ENCODE measurements at regions not wholly inside any gene's neighbourhood (a gene's known extent, or its start where the extent isn't known, plus 50 kb on each side); places are given as distances from the start of the nearest gene placed in this dataset.

- Mint-ChIP-seq H3K4me3 (no peak overlapping the region), H3K27me3 (no peaks in the 10 kb centered on the region), H3K36me3 (no peaks in the 10 kb centered on the region), H3K4me1 (no peaks in the 10 kb centered on the region), H3K9me3 (peaks cover 0 to 32% (median 3%) of the 10 kb centered on the region in 7 donors), H3K27ac (no peak overlapping the region)
- Histone ChIP-seq H3K4me3 (ENCODE audit: low read depth, low read length) (no peak overlapping the region), H3K27ac (ENCODE audit: insufficient read depth, low read length, poor library complexity, severe bottlenecking) (no peak overlapping the region), H3K9me3 (ENCODE audit: control insufficient read depth in 2 of 2, low read length in 2 of 2) (no peaks in the 10 kb centered on the region), H3K27me3 (ENCODE audit: control insufficient read depth, insufficient read depth, low read length) (no peaks in the 10 kb centered on the region), H3K4me1 (ENCODE audit: control insufficient read depth, insufficient read depth, low read length, poor library complexity, severe bottlenecking) (no peaks in the 10 kb centered on the region), H3K36me3 (ENCODE audit: control insufficient read depth, insufficient read depth, low read length) (no peaks in the 10 kb centered on the region)
- DNase-seq: no peak
- ATAC-seq (ENCODE audit: low read depth in 2 of 2): no peak
Measured at GRCh38 chr5:164038128-164038783, 532.8 kb downstream of the MAT2B start.

- H3K27me3 ChIP-seq (ENCODE audit: control insufficient read depth, insufficient read depth, low read length): no peaks in the 10 kb centered on the region
- Mint-ChIP-seq H3K27ac (no peak overlapping the region), H3K27me3 (no peaks in the 10 kb centered on the region), H3K9me3 (peaks cover 0 to 25% (median 3%) of the 10 kb centered on the region in 7 donors), H3K4me1 (no peaks in the 10 kb centered on the region), H3K4me3 (no peak overlapping the region), H3K36me3 (no peaks in the 10 kb centered on the region)
- no peak for DNase-seq
- H3K4me1 ChIP-seq (ENCODE audit: control insufficient read depth, insufficient read depth, low read length, poor library complexity, severe bottlenecking): no peaks in the 10 kb centered on the region
- no peak overlapping the region for H3K4me3 ChIP-seq (ENCODE audit: low read depth, low read length)
- ATAC-seq (ENCODE audit: low read depth in 2 of 2): no peak
- H3K36me3 ChIP-seq (ENCODE audit: control insufficient read depth, insufficient read depth, low read length): no peaks in the 10 kb centered on the region
- H3K9me3 ChIP-seq (ENCODE audit: control insufficient read depth in 2 of 2, low read length in 2 of 2): no peaks in the 10 kb centered on the region
- no peak overlapping the region for H3K27ac ChIP-seq (ENCODE audit: insufficient read depth, low read length, poor library complexity, severe bottlenecking)
Measured at GRCh38 chr5:164041105-164041504, 535.7 kb downstream of the MAT2B start.

GRCh38 chr5:164048359-164048926 is 543.0 kb downstream of the MAT2B start:
- Histone ChIP-seq H3K27me3 (ENCODE audit: control insufficient read depth, insufficient read depth, low read length) (no peaks in the 10 kb centered on the region), H3K36me3 (ENCODE audit: control insufficient read depth, insufficient read depth, low read length) (no peaks in the 10 kb centered on the region), H3K9me3 (ENCODE audit: control insufficient read depth in 2 of 2, low read length in 2 of 2) (no peaks in the 10 kb centered on the region), H3K27ac (ENCODE audit: insufficient read depth, low read length, poor library complexity, severe bottlenecking) (no peak overlapping the region), H3K4me1 (ENCODE audit: control insufficient read depth, insufficient read depth, low read length, poor library complexity, severe bottlenecking) (no peaks in the 10 kb centered on the region), H3K4me3 (ENCODE audit: low read depth, low read length) (no peak overlapping the region)
- no peak overlapping the region for H3K4me3 Mint-ChIP-seq
- H3K27me3 Mint-ChIP-seq: peaks cover 4% of the 10 kb centered on the region
- peaks cover 1 to 11% (median 4%) of the 10 kb centered on the region in 7 donors for H3K9me3 Mint-ChIP-seq
- H3K36me3 Mint-ChIP-seq: no peaks in the 10 kb centered on the region
- DNase-seq (no peak), ATAC-seq (ENCODE audit: low read depth in 2 of 2) (no peak)
- no peaks in the 10 kb centered on the region for H3K4me1 Mint-ChIP-seq
- no peak overlapping the region for H3K27ac Mint-ChIP-seq

GRCh38 chr5:164051745-164052144 is 546.3 kb downstream of the MAT2B start:
- Mint-ChIP-seq H3K36me3 (no peaks in the 10 kb centered on the region), H3K27me3 (peaks cover 4% of the 10 kb centered on the region), H3K9me3 (peaks cover 0 to 11% (median 3%) of the 10 kb centered on the region in 7 donors), H3K4me1 (no peaks in the 10 kb centered on the region), H3K27ac (no peak overlapping the region), H3K4me3 (no peak overlapping the region)
- no peaks in the 10 kb centered on the region for H3K27me3 ChIP-seq (ENCODE audit: control insufficient read depth, insufficient read depth, low read length)
- H3K9me3 ChIP-seq (ENCODE audit: control insufficient read depth in 2 of 2, low read length in 2 of 2): no peaks in the 10 kb centered on the region
- no peak overlapping the region for H3K27ac ChIP-seq (ENCODE audit: insufficient read depth, low read length, poor library complexity, severe bottlenecking)
- DNase-seq (no peak), ATAC-seq (ENCODE audit: low read depth in 2 of 2) (no peak)
- no peaks in the 10 kb centered on the region for H3K4me1 ChIP-seq (ENCODE audit: control insufficient read depth, insufficient read depth, low read length, poor library complexity, severe bottlenecking)
- no peak overlapping the region for H3K4me3 ChIP-seq (ENCODE audit: low read depth, low read length)
- H3K36me3 ChIP-seq (ENCODE audit: control insufficient read depth, insufficient read depth, low read length): no peaks in the 10 kb centered on the region

GRCh38 chr5:164052536-164053093 is 547.2 kb downstream of the MAT2B start:
- Histone ChIP-seq H3K4me3 (ENCODE audit: low read depth, low read length) (no peak overlapping the region), H3K27ac (ENCODE audit: insufficient read depth, low read length, poor library complexity, severe bottlenecking) (no peak overlapping the region), H3K4me1 (ENCODE audit: control insufficient read depth, insufficient read depth, low read length, poor library complexity, severe bottlenecking) (no peaks in the 10 kb centered on the region), H3K27me3 (ENCODE audit: control insufficient read depth, insufficient read depth, low read length) (no peaks in the 10 kb centered on the region), H3K9me3 (ENCODE audit: control insufficient read depth in 2 of 2, low read length in 2 of 2) (no peaks in the 10 kb centered on the region), H3K36me3 (ENCODE audit: control insufficient read depth, insufficient read depth, low read length) (no peaks in the 10 kb centered on the region)
- DNase-seq: no peak
- ATAC-seq (ENCODE audit: low read depth in 2 of 2): no peak
- no peaks in the 10 kb centered on the region for H3K4me1 Mint-ChIP-seq
- no peaks in the 10 kb centered on the region for H3K36me3 Mint-ChIP-seq
- peaks cover 4% of the 10 kb centered on the region for H3K27me3 Mint-ChIP-seq
- H3K9me3 Mint-ChIP-seq: peaks cover 0 to 5% (median 0%) of the 10 kb centered on the region in 7 donors
- no peak overlapping the region for H3K27ac Mint-ChIP-seq
- no peak overlapping the region for H3K4me3 Mint-ChIP-seq

GRCh38 chr5:164053123-164053522 is 547.7 kb downstream of the MAT2B start:
- ATAC-seq (ENCODE audit: low read depth in 2 of 2): no peak
- no peak overlapping the region for H3K4me3 Mint-ChIP-seq
- Histone ChIP-seq H3K27ac (ENCODE audit: insufficient read depth, low read length, poor library complexity, severe bottlenecking) (no peak overlapping the region), H3K9me3 (ENCODE audit: control insufficient read depth in 2 of 2, low read length in 2 of 2) (no peaks in the 10 kb centered on the region), H3K4me1 (ENCODE audit: control insufficient read depth, insufficient read depth, low read length, poor library complexity, severe bottlenecking) (no peaks in the 10 kb centered on the region), H3K36me3 (ENCODE audit: control insufficient read depth, insufficient read depth, low read length) (no peaks in the 10 kb centered on the region), H3K4me3 (ENCODE audit: low read depth, low read length) (no peak overlapping the region), H3K27me3 (ENCODE audit: control insufficient read depth, insufficient read depth, low read length) (no peaks in the 10 kb centered on the region)
- no peaks in the 10 kb centered on the region for H3K4me1 Mint-ChIP-seq
- no peaks in the 10 kb centered on the region for H3K36me3 Mint-ChIP-seq
- peaks cover 0 to 5% (median 0%) of the 10 kb centered on the region in 7 donors for H3K9me3 Mint-ChIP-seq
- H3K27me3 Mint-ChIP-seq: peaks cover 4% of the 10 kb centered on the region
- no peak for DNase-seq
- no peak overlapping the region for H3K27ac Mint-ChIP-seq

GRCh38 chr5:164054461-164054860 is 549.0 kb downstream of the MAT2B start:
- no peaks in the 10 kb centered on the region for H3K27me3 ChIP-seq (ENCODE audit: control insufficient read depth, insufficient read depth, low read length)
- no peak for ATAC-seq (ENCODE audit: low read depth in 2 of 2)
- no peak overlapping the region for H3K4me3 Mint-ChIP-seq
- no peaks in the 10 kb centered on the region for H3K4me1 ChIP-seq (ENCODE audit: control insufficient read depth, insufficient read depth, low read length, poor library complexity, severe bottlenecking)
- H3K36me3 Mint-ChIP-seq: no peaks in the 10 kb centered on the region
- H3K9me3 ChIP-seq (ENCODE audit: control insufficient read depth in 2 of 2, low read length in 2 of 2): no peaks in the 10 kb centered on the region
- H3K36me3 ChIP-seq (ENCODE audit: control insufficient read depth, insufficient read depth, low read length): no peaks in the 10 kb centered on the region
- no peaks in the 10 kb centered on the region for H3K4me1 Mint-ChIP-seq
- no peak overlapping the region for H3K27ac ChIP-seq (ENCODE audit: insufficient read depth, low read length, poor library complexity, severe bottlenecking)
- DNase-seq: no peak
- peaks cover 4% of the 10 kb centered on the region for H3K27me3 Mint-ChIP-seq
- H3K27ac Mint-ChIP-seq: no peak overlapping the region
- no peak overlapping the region for H3K4me3 ChIP-seq (ENCODE audit: low read depth, low read length)
- peaks cover 0 to 9% (median 2%) of the 10 kb centered on the region in 7 donors for H3K9me3 Mint-ChIP-seq

- no peak overlapping the region for H3K27ac Mint-ChIP-seq
- no peaks in the 10 kb centered on the region for H3K36me3 ChIP-seq (ENCODE audit: control insufficient read depth, insufficient read depth, low read length)
- H3K27me3 ChIP-seq (ENCODE audit: control insufficient read depth, insufficient read depth, low read length): no peaks in the 10 kb centered on the region
- H3K36me3 Mint-ChIP-seq: no peaks in the 10 kb centered on the region
- ATAC-seq (ENCODE audit: low read depth in 2 of 2) (no peak), DNase-seq (no peak)
- peaks cover 4% of the 10 kb centered on the region for H3K27me3 Mint-ChIP-seq
- peaks cover 0 to 9% (median 2%) of the 10 kb centered on the region in 7 donors for H3K9me3 Mint-ChIP-seq
- no peaks in the 10 kb centered on the region for H3K9me3 ChIP-seq (ENCODE audit: control insufficient read depth in 2 of 2, low read length in 2 of 2)
- no peak overlapping the region for H3K27ac ChIP-seq (ENCODE audit: insufficient read depth, low read length, poor library complexity, severe bottlenecking)
- no peak overlapping the region for H3K4me3 Mint-ChIP-seq
- no peak overlapping the region for H3K4me3 ChIP-seq (ENCODE audit: low read depth, low read length)
- H3K4me1 ChIP-seq (ENCODE audit: control insufficient read depth, insufficient read depth, low read length, poor library complexity, severe bottlenecking): no peaks in the 10 kb centered on the region
- no peaks in the 10 kb centered on the region for H3K4me1 Mint-ChIP-seq
Measured at GRCh38 chr5:164057121-164057520, 551.7 kb downstream of the MAT2B start.
